ENCODE measurements at regions not wholly inside any gene's neighbourhood (a gene's known extent, or its start where the extent isn't known, plus 50 kb on each side); places are given as distances from the start of the nearest gene placed in this dataset.
"Not testable (repeated sequence)": the region's sequence is repeated elsewhere in the genome, so short reads cannot be mapped to it uniquely, and the experiment has no call there.

- DNase-seq, result no peak
- intact Hi-C loops (cut with DNase I), result no loop called here
- Histone ChIP-seq H3K9me3 (no peaks in the 10 kb centered on the region), H3K4me3 (no peak overlapping the region), H3K27me3 (no peaks in the 10 kb centered on the region), H3K27ac (no peak overlapping the region), H3K36me3 (no peaks in the 10 kb centered on the region), H3K4me1 (no peaks in the 10 kb centered on the region)
- no peak for ATAC-seq
- TF ChIP-seq, protein P1, sequence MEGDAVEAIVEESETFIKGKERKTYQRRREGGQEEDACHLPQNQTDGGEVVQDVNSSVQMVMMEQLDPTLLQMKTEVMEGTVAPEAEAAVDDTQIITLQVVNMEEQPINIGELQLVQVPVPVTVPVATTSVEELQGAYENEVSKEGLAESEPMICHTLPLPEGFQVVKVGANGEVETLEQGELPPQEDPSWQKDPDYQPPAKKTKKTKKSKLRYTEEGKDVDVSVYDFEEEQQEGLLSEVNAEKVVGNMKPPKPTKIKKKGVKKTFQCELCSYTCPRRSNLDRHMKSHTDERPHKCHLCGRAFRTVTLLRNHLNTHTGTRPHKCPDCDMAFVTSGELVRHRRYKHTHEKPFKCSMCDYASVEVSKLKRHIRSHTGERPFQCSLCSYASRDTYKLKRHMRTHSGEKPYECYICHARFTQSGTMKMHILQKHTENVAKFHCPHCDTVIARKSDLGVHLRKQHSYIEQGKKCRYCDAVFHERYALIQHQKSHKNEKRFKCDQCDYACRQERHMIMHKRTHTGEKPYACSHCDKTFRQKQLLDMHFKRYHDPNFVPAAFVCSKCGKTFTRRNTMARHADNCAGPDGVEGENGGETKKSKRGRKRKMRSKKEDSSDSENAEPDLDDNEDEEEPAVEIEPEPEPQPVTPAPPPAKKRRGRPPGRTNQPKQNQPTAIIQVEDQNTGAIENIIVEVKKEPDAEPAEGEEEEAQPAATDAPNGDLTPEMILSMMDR (IDR thresholded peaks at IDR 0.05), result no peak
Measured at GRCh38 chr4:114321366-114321765, 277.2 kb upstream of the UGT8 start.

DNA sequence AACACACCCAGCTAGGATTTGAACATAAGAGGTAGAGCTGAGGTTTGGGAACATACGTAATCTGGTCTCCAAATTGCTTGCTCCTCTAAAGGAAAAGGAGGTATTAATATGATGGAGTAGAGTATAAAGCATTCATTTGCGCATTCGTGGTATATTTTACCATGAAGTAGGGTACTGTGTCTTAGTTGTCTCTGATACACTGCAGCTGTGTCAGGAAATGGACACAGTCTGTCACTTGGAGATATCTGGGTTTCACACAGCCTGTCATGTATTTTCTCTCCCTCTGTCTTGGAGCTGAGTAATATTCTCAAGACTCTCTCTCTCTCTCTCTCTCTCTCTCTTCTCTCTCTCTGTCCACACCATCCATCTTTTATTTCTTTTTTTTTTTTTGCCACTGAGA is 274.8 kb upstream of the UGT8 start:
- no peaks in the 10 kb centered on the region for H3K27me3 ChIP-seq
- no peak overlapping the region for H3K4me3 ChIP-seq
- H3K36me3 ChIP-seq, result no peaks in the 10 kb centered on the region
- peak; percentile 37 for ATAC-seq
- H3K27ac ChIP-seq, result no peak overlapping the region
- H3K9me3 ChIP-seq, result no peaks in the 10 kb centered on the region
- H3K4me1 ChIP-seq, result no peaks in the 10 kb centered on the region
- intact Hi-C loops (cut with DNase I), result no loop called here
- DNase-seq, result no peak
- TF ChIP-seq, protein P1 (IDR thresholded peaks at IDR 0.05), result no peak

DNA sequence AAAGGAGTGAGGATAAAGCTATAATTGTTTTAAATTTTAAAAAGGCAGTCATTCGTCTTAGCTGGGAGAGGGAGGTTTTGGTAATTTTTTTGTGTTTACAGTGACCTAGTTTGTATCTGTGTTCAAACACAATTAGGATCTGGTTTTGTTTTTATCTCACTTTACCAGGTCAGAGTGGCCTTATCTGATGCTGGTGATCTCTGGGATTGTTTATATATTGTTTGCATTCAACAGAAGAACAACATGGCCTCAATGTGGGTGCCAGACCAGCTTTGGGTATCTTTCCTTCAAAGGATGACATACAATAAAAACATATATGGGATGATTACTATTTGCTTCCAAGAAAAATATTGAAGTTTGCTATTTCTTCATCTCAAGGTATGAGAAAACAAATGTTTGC is 272.2 kb upstream of the UGT8 start:
- H3K9me3 ChIP-seq, result no peaks in the 10 kb centered on the region
- intact Hi-C loops (cut with DNase I), result no loop called here
- H3K36me3 ChIP-seq, result no peaks in the 10 kb centered on the region
- no peaks in the 10 kb centered on the region for H3K4me1 ChIP-seq
- ATAC-seq (no peak), DNase-seq (no peak)
- TF ChIP-seq, protein P1 (IDR thresholded peaks at IDR 0.05), result no peak
- no peaks in the 10 kb centered on the region for H3K27me3 ChIP-seq
- H3K27ac ChIP-seq, result no peak overlapping the region
- H3K4me3 ChIP-seq, result no peak overlapping the region

- DNase-seq (no peak), ATAC-seq (no peak)
- no peaks in the 10 kb centered on the region for H3K27me3 ChIP-seq
- intact Hi-C loops (cut with DNase I), result no loop called here
- no peaks in the 10 kb centered on the region for H3K9me3 ChIP-seq
- TF ChIP-seq, protein P1 (IDR thresholded peaks at IDR 0.05), result no peak
- no peaks in the 10 kb centered on the region for H3K4me1 ChIP-seq
- H3K4me3 ChIP-seq, result no peak overlapping the region
- H3K27ac ChIP-seq, result no peak overlapping the region
- H3K36me3 ChIP-seq, result no peaks in the 10 kb centered on the region
Measured at GRCh38 chr4:114332119-114332518, 266.5 kb upstream of the UGT8 start.

DNA sequence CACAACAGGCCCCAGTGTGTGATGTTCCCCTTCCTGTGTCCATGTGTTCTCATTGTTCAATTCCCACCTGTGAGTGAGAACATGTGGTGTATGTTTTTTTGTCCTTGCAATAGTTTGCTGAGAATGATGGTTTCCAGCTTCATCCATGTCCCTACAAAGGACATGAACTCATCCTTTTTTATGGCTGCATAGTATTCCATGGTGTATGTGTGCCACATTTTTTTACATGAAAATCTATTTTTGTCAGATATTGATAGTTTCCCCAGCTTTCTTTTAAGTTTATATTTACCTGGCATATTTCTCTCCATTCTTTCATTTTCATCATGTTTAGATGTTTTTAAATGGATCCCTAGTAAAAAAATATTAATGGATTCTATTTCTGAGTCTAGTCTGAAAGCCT is 264.2 kb upstream of the UGT8 start:
- intact Hi-C loops (cut with DNase I); DNase-seq; H3K36me3 ChIP-seq; H3K4me1 ChIP-seq; H3K4me3 ChIP-seq; H3K9me3 ChIP-seq; ATAC-seq; H3K27ac ChIP-seq; H3K27me3 ChIP-seq: not testable (repeated sequence)

GRCh38 chr4:114334884-114335330 is 263.7 kb upstream of the UGT8 start:
- TF ChIP-seq, protein P1 (IDR thresholded peaks at IDR 0.05), result no peak
- H3K4me3 ChIP-seq, result no peak overlapping the region
- no peak for DNase-seq
- H3K9me3 ChIP-seq, result no peaks in the 10 kb centered on the region
- no peaks in the 10 kb centered on the region for H3K27me3 ChIP-seq
- H3K36me3 ChIP-seq, result no peaks in the 10 kb centered on the region
- no peaks in the 10 kb centered on the region for H3K4me1 ChIP-seq
- ATAC-seq, result no peak
- intact Hi-C loops (cut with DNase I), result no loop called here
- no peak overlapping the region for H3K27ac ChIP-seq
